H1 (cell line): ENCODE measurements at regions not wholly inside any gene's neighbourhood (a gene's known extent, or its start where the extent isn't known, plus 50 kb on each side); places are given as distances from the start of the nearest gene placed in this dataset.

Experiments used
- ASH2L ChIP-seq: fragments of 200-600, 300-600 bp; sonication (generic); IDR thresholded peaks from one replicate; pipeline ENCODE4 v1.7.1; 2017; ENCODE audit warnings: low read length
- GABPA ChIP-seq: IDR thresholded peaks from 2 replicates; pipeline ENCODE4 v1.6.1; 2011; ENCODE audit warnings: mild to moderate bottlenecking, low read length, moderate library complexity, borderline replicate concordance; ENCODE audit not compliant: insufficient read depth
- KDM5A ChIP-seq: fragments of 200-600 bp; IDR thresholded peaks from 2 replicates; pipeline ENCODE4 v1.7.1; 2012; ENCODE audit warnings: mild to moderate bottlenecking, low read length, inconsistent platforms, mixed read lengths
- RBBP5 ChIP-seq: IDR thresholded peaks from 2 replicates; pipeline ENCODE4 v1.7.1; 2012; ENCODE audit warnings: low read depth, mild to moderate bottlenecking, inconsistent platforms, low read length, moderate library complexity, borderline replicate concordance
- TF ChIP-seq, protein P1 (sequence below): fragments of 300-600 bp; sonication (generic); IDR thresholded peaks from 2 replicates; pipeline ENCODE4 v1.7.1; 2012; ENCODE audit warnings: low read length, moderate library complexity, mild to moderate bottlenecking, inconsistent platforms; ENCODE audit not compliant: insufficient replicate concordance

DNA sequence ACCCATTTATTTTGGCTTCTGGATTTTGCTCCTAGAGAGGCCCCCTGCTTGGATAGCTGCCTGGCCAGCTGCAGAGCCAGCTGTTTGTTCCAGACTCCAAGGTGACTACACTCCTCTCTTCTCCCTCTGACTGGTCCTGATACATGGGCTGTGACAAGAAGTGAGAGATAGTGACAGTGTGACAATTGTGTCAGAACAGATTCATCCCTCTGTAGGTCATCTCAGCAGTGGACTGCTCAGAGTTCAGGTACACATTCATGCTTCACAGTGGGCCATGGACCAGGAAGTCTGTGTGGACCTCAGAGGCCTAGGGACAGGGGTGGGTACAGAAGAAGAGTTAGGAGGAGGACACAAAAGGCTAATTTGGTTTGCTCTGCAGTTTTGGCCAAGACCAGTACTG, 188.2 kb upstream of the MKLN1 start (continued):
- TF ChIP-seq, protein P1, sequence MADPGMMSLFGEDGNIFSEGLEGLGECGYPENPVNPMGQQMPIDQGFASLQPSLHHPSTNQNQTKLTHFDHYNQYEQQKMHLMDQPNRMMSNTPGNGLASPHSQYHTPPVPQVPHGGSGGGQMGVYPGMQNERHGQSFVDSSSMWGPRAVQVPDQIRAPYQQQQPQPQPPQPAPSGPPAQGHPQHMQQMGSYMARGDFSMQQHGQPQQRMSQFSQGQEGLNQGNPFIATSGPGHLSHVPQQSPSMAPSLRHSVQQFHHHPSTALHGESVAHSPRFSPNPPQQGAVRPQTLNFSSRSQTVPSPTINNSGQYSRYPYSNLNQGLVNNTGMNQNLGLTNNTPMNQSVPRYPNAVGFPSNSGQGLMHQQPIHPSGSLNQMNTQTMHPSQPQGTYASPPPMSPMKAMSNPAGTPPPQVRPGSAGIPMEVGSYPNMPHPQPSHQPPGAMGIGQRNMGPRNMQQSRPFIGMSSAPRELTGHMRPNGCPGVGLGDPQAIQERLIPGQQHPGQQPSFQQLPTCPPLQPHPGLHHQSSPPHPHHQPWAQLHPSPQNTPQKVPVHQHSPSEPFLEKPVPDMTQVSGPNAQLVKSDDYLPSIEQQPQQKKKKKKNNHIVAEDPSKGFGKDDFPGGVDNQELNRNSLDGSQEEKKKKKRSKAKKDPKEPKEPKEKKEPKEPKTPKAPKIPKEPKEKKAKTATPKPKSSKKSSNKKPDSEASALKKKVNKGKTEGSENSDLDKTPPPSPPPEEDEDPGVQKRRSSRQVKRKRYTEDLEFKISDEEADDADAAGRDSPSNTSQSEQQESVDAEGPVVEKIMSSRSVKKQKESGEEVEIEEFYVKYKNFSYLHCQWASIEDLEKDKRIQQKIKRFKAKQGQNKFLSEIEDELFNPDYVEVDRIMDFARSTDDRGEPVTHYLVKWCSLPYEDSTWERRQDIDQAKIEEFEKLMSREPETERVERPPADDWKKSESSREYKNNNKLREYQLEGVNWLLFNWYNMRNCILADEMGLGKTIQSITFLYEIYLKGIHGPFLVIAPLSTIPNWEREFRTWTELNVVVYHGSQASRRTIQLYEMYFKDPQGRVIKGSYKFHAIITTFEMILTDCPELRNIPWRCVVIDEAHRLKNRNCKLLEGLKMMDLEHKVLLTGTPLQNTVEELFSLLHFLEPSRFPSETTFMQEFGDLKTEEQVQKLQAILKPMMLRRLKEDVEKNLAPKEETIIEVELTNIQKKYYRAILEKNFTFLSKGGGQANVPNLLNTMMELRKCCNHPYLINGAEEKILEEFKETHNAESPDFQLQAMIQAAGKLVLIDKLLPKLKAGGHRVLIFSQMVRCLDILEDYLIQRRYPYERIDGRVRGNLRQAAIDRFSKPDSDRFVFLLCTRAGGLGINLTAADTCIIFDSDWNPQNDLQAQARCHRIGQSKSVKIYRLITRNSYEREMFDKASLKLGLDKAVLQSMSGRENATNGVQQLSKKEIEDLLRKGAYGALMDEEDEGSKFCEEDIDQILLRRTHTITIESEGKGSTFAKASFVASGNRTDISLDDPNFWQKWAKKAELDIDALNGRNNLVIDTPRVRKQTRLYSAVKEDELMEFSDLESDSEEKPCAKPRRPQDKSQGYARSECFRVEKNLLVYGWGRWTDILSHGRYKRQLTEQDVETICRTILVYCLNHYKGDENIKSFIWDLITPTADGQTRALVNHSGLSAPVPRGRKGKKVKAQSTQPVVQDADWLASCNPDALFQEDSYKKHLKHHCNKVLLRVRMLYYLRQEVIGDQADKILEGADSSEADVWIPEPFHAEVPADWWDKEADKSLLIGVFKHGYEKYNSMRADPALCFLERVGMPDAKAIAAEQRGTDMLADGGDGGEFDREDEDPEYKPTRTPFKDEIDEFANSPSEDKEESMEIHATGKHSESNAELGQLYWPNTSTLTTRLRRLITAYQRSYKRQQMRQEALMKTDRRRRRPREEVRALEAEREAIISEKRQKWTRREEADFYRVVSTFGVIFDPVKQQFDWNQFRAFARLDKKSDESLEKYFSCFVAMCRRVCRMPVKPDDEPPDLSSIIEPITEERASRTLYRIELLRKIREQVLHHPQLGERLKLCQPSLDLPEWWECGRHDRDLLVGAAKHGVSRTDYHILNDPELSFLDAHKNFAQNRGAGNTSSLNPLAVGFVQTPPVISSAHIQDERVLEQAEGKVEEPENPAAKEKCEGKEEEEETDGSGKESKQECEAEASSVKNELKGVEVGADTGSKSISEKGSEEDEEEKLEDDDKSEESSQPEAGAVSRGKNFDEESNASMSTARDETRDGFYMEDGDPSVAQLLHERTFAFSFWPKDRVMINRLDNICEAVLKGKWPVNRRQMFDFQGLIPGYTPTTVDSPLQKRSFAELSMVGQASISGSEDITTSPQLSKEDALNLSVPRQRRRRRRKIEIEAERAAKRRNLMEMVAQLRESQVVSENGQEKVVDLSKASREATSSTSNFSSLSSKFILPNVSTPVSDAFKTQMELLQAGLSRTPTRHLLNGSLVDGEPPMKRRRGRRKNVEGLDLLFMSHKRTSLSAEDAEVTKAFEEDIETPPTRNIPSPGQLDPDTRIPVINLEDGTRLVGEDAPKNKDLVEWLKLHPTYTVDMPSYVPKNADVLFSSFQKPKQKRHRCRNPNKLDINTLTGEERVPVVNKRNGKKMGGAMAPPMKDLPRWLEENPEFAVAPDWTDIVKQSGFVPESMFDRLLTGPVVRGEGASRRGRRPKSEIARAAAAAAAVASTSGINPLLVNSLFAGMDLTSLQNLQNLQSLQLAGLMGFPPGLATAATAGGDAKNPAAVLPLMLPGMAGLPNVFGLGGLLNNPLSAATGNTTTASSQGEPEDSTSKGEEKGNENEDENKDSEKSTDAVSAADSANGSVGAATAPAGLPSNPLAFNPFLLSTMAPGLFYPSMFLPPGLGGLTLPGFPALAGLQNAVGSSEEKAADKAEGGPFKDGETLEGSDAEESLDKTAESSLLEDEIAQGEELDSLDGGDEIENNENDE, result no peak
- TF ChIP-seq RBBP5, result no peak
- no peak for TF ChIP-seq ASH2L
- TF ChIP-seq GABPA, result no peak
- TF ChIP-seq KDM5A, result no peak
